Cardiac muscle cell (in vitro differentiated cells and primary cell): ENCODE measurements at regions not wholly inside any gene's neighbourhood (a gene's known extent, or its start where the extent isn't known, plus 50 kb on each side); places are given as distances from the start of the nearest gene placed in this dataset.
A peak's percentile ranks its signal among the peaks of the same experiment; 100 is the strongest.

Experiments
- DNase-seq, 2 donors: peaks; one replicate each; pipeline versions ENCODE4 v3.0.0 to v3.0.0-alpha.2; 2010 to 2017; ENCODE audit warnings: low read depth in 1 of 2, low spot score in 1 of 2
- H3K27ac ChIP-seq: fragments of 200-600 bp; sonication (generic); 2 replicates; pipeline ENCODE4 v1.5.1; 2016
- H3K27me3 ChIP-seq: fragments of 200-600 bp; sonication (generic); 2 replicates; pipeline ENCODE4 v1.6.0; 2016; ENCODE audit warnings: control low read depth
- H3K36me3 ChIP-seq: fragments of 200-600 bp; sonication (generic); 2 replicates; pipeline ENCODE4 v1.5.1; 2016; ENCODE audit warnings: control low read depth
- H3K4me1 ChIP-seq: fragments of 200-600 bp; sonication (generic); 2 replicates; pipeline ENCODE4 v1.8.1; 2017; ENCODE audit warnings: low read depth, mild to moderate bottlenecking, mixed run types
- H3K4me3 ChIP-seq: fragments of 200-600 bp; sonication (generic); 2 replicates; pipeline ENCODE4 v1.5.1; 2016; ENCODE audit warnings: mild to moderate bottlenecking
- H3K9me3 ChIP-seq: fragments of 200-600 bp; sonication (generic); 2 replicates; pipeline ENCODE4 v1.5.1; 2017; ENCODE audit warnings: low read depth, mild to moderate bottlenecking, control low read depth
- CTCF ChIP-seq: IDR thresholded peaks from 2 replicates; pipeline ENCODE4 v1.5.1; 2012; ENCODE audit warnings: low read depth, mild to moderate bottlenecking, low read length

GRCh38 chr16:88301886-88302285 lies 80.9 kb upstream of the ZNF469 start:
- Histone ChIP-seq H3K27ac (no peak overlapping the region), H3K9me3 (no peaks in the 10 kb centered on the region), H3K4me1 (no peaks in the 10 kb centered on the region), H3K4me3 (no peak overlapping the region), H3K36me3 (no peaks in the 10 kb centered on the region), H3K27me3 (no peaks in the 10 kb centered on the region)
- no peak for TF ChIP-seq CTCF
- DNase-seq: no peak

GRCh38 chr16:88302666-88303065 lies 80.1 kb upstream of the ZNF469 start:
- no peaks in the 10 kb centered on the region for H3K27me3 ChIP-seq
- H3K4me3 ChIP-seq: no peak overlapping the region
- H3K9me3 ChIP-seq: no peaks in the 10 kb centered on the region
- no peaks in the 10 kb centered on the region for H3K4me1 ChIP-seq
- DNase-seq: no peak
- H3K27ac ChIP-seq: no peak overlapping the region
- TF ChIP-seq CTCF: no peak
- no peaks in the 10 kb centered on the region for H3K36me3 ChIP-seq

GRCh38 chr16:88303405-88303804 lies 79.4 kb upstream of the ZNF469 start:
- H3K9me3 ChIP-seq: no peaks in the 10 kb centered on the region
- no peak overlapping the region for H3K4me3 ChIP-seq
- DNase-seq: no peak
- H3K27ac ChIP-seq: no peak overlapping the region
- no peaks in the 10 kb centered on the region for H3K27me3 ChIP-seq
- H3K36me3 ChIP-seq: no peaks in the 10 kb centered on the region
- no peak for TF ChIP-seq CTCF
- no peaks in the 10 kb centered on the region for H3K4me1 ChIP-seq

GRCh38 chr16:88303890-88304819 lies 78.6 kb upstream of the ZNF469 start:
- DNase-seq: peak; percentile 28 to 95
- no peak overlapping the region for H3K4me3 ChIP-seq
- no peak for TF ChIP-seq CTCF
- no peaks in the 10 kb centered on the region for H3K9me3 ChIP-seq
- no peaks in the 10 kb centered on the region for H3K27me3 ChIP-seq
- no peaks in the 10 kb centered on the region for H3K36me3 ChIP-seq
- H3K4me1 ChIP-seq: no peaks in the 10 kb centered on the region
- peak overlapping the region; percentile 9 for H3K27ac ChIP-seq

GRCh38 chr16:88305176-88305575 lies 77.6 kb upstream of the ZNF469 start:
- H3K27ac ChIP-seq: no peak overlapping the region
- no peaks in the 10 kb centered on the region for H3K9me3 ChIP-seq
- H3K27me3 ChIP-seq: no peaks in the 10 kb centered on the region
- H3K4me1 ChIP-seq: no peaks in the 10 kb centered on the region
- DNase-seq: no peak
- no peak for TF ChIP-seq CTCF
- no peak overlapping the region for H3K4me3 ChIP-seq
- no peaks in the 10 kb centered on the region for H3K36me3 ChIP-seq
